WI38 (cell line): ENCODE measurements at regions not wholly inside any gene's neighbourhood (a gene's known extent, or its start where the extent isn't known, plus 50 kb on each side); places are given as distances from the start of the nearest gene placed in this dataset.
"Not testable (repeated sequence)": the region's sequence is repeated elsewhere in the genome, so short reads cannot be mapped to it uniquely, and the experiment has no call there.

Experiments
- H3K4me3 ChIP-seq: 2 replicates; pipeline ENCODE4 v1.5.1; 2011; ENCODE audit warnings: low read depth, mild to moderate bottlenecking, control low read depth, low read length
- TF ChIP-seq, protein P1 (sequence below): IDR thresholded peaks from 2 replicates; pipeline ENCODE4 v1.5.1; 2012; ENCODE audit warnings: low read depth, mild to moderate bottlenecking, control low read depth, low read length

DNA sequence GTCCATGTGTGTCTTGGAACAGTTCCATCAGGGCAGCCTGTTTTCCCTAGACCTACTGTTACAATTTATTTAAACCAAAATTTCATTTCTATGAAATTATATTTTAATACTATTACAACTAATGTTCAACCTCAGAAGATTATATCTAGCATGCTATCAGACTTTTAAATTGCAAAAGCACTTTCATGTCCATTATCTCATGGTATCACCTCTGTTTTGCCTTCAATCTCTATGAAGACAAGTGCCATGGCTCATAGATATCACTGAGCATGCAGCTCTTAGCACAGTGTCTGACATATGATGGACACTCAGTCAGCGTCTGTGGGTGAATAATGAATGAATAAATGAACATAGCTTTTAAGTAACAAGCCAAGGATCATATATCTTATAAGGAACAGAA is 288.8 kb downstream of the RAD51AP2 start:
- TF ChIP-seq, protein P1, sequence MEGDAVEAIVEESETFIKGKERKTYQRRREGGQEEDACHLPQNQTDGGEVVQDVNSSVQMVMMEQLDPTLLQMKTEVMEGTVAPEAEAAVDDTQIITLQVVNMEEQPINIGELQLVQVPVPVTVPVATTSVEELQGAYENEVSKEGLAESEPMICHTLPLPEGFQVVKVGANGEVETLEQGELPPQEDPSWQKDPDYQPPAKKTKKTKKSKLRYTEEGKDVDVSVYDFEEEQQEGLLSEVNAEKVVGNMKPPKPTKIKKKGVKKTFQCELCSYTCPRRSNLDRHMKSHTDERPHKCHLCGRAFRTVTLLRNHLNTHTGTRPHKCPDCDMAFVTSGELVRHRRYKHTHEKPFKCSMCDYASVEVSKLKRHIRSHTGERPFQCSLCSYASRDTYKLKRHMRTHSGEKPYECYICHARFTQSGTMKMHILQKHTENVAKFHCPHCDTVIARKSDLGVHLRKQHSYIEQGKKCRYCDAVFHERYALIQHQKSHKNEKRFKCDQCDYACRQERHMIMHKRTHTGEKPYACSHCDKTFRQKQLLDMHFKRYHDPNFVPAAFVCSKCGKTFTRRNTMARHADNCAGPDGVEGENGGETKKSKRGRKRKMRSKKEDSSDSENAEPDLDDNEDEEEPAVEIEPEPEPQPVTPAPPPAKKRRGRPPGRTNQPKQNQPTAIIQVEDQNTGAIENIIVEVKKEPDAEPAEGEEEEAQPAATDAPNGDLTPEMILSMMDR: no peak
- no peak overlapping the region for H3K4me3 ChIP-seq

GRCh38 chr2:17228461-17228860 is 289.8 kb downstream of the RAD51AP2 start:
- H3K4me3 ChIP-seq: no peak overlapping the region
- TF ChIP-seq, protein P1: no peak

DNA sequence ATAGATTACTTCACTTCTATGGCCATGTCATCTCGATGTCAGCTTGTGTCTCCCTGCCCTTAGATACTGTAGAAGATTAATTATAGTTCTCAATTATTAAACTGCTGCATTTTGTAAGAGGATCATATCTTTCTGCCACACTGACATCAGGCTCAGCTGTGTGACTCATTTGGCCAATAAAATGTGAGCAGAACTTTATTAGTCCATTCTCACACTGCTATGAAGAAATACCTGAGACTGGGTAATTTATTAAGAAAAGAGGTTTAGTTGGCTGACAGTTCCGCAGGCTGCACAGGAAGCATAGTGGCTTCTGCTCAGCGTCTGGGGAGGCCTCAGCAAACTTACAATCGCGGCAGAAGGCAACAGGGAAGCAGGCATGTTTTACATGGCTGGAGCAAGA is 290.4 kb downstream of the RAD51AP2 start:
- TF ChIP-seq, protein P1: no peak
- no peak overlapping the region for H3K4me3 ChIP-seq

DNA sequence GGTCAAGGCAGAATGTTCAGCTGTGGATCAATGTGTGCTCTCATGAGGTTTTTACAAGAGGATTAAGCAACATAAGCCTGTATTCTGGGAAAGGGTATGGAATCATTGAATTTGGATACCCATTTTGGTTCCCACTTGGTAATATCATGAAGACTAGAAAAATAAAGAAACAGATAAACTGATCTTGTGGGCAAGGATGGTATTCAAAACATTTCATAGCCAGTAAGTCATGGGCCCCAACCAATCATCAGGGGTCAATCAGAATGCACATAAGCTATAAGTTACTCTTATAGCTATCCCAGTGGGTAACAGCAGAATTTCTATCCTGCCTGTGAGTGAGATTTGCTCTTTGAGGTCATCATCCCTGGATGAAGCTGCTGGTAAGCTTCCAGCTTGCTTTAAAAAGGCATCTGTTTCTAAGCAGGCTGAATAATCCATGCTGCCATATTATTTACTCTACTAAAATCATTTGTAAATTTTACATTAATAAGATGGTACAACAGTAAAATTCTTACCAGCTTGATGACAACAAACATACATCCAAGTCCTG is 291.2 kb downstream of the RAD51AP2 start:
- TF ChIP-seq, protein P1: no peak
- no peak overlapping the region for H3K4me3 ChIP-seq

DNA sequence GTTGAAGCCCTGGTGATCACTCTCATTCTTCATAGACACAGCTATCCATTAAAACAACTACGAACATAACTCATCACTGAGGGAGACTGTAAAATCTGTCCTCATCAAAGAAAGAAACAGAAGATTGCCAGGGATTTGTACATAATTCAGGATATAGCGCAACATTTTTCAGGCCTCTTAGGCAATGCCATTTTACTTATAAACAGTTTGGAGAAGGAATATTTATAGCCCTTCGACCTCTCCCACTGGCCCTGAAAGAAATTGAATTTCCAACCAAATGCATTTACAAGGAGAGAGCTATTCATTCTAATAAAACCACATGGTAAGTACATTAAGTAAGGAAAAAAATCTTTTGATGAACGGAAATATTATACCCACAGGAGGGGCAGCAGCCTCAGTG is 295.0 kb downstream of the RAD51AP2 start:
- TF ChIP-seq, protein P1: no peak
- H3K4me3 ChIP-seq: no peak overlapping the region

DNA sequence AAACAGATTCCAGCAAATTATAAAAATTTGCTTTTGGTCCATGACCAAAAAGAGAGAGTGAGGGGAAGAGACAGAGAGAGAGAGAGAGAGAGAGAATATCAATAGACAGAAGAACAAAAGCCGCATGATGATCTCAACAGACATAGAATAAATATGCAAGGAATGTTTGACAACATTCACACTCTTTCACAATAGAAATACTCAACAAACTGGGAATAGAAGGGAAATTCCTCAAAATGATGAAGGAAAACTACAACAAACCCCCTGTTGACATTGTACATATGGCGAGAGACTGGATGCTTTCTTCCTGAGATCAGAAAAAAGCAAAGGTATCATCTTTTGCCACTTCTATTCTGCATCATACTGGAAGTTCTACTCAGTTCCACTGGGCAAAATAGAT is 309.7 kb downstream of the RAD51AP2 start:
- H3K4me3 ChIP-seq: no peak overlapping the region
- TF ChIP-seq, protein P1: no peak

DNA sequence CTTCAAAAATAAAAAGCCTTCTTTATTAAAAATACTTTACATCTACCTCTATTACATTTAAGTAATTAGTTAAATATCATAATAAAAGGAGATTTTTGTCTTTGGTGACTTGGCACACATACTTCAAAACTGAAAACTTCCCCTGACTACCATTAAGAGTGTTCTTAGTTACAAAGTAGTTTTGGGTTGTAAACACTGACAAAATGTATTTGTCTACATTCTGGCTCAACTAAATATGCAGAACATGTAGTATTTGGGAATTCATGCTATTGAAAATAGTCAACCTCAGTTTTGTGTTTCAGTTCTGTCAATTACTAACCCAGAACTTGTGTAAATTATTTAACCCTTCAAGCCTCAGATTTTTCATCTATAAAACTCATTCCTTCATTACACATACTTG is 311.5 kb downstream of the RAD51AP2 start:
- TF ChIP-seq, protein P1: no peak
- no peak overlapping the region for H3K4me3 ChIP-seq

GRCh38 chr2:17204214-17204613 is 314.0 kb downstream of the RAD51AP2 start:
- H3K4me3 ChIP-seq: not testable (repeated sequence)

- not testable (repeated sequence) for H3K4me3 ChIP-seq
Observed at GRCh38 chr2:17202628-17203027, 315.6 kb downstream of the RAD51AP2 start.
